GM23338 (cell line): ENCODE measurements at regions not wholly inside any gene's neighbourhood (a gene's known extent, or its start where the extent isn't known, plus 50 kb on each side); places are given as distances from the start of the nearest gene placed in this dataset.
A peak's percentile ranks its signal among the peaks of the same experiment; 100 is the strongest.

Source experiments
- ATAC-seq: fragments of 200-7000 bp; cut with Tn5 transposase; 3 replicates; pipeline ENCODE4 v1.9.1; 2020
- DNase-seq: peaks from one replicate; pipeline ENCODE4 v3.0.0-alpha.2; 2015; ENCODE audit warnings: low spot score
- H2AFZ ChIP-seq: fragments of 200-600 bp; sonication (generic); 2 replicates; pipeline ENCODE4 v1.8.0; 2016; ENCODE audit warnings: antibody characterized with exemption, mild to moderate bottlenecking, moderate library complexity
- H3F3A ChIP-seq: fragments of 200-600 bp; sonication (generic); replicated peaks from 2 replicates; pipeline ENCODE4 v1.8.0; 2017; ENCODE audit warnings: antibody characterized with exemption, mixed run types, low read depth
- H3K27ac ChIP-seq: fragments of 200-600 bp; sonication (generic); 2 replicates; pipeline ENCODE4 v1.6.1; 2016; ENCODE audit warnings: low read depth
- H3K27me3 ChIP-seq: fragments of 200-600 bp; sonication (generic); 2 replicates; pipeline ENCODE4 v1.8.0; 2016; ENCODE audit warnings: mild to moderate bottlenecking, mixed run types, moderate library complexity; ENCODE audit not compliant: insufficient read depth
- H3K36me3 ChIP-seq: fragments of 200-600 bp; sonication (generic); 2 replicates; pipeline ENCODE4 v1.8.0; 2016; ENCODE audit warnings: mild to moderate bottlenecking; ENCODE audit not compliant: insufficient read depth
- H3K4me1 ChIP-seq: fragments of 200-600 bp; sonication (generic); 2 replicates; pipeline ENCODE4 v1.8.0; 2016; ENCODE audit warnings: mild to moderate bottlenecking, moderate library complexity; ENCODE audit not compliant: insufficient read depth
- H3K4me2 ChIP-seq: fragments of 200-600 bp; sonication (generic); 2 replicates; pipeline ENCODE4 v1.7.1; 2017; ENCODE audit warnings: mixed run types
- H3K4me3 ChIP-seq: fragments of 200-600 bp; sonication (generic); 2 replicates; pipeline ENCODE4 v1.6.1; 2016; ENCODE audit warnings: mixed run types
- H3K79me2 ChIP-seq: fragments of 200-600 bp; sonication (generic); replicated peaks from 2 replicates; pipeline ENCODE4 v1.8.0; 2017; ENCODE audit warnings: mild to moderate bottlenecking; ENCODE audit not compliant: insufficient read depth
- H3K9me2 ChIP-seq: fragments of 200-600 bp; sonication (generic); 2 replicates; pipeline ENCODE4 v1.8.0; 2017; ENCODE audit not compliant: insufficient read depth
- H4K20me1 ChIP-seq: fragments of 200-600 bp; sonication (generic); replicated peaks from 2 replicates; pipeline ENCODE4 v1.8.0; 2017; ENCODE audit warnings: mild to moderate bottlenecking; ENCODE audit not compliant: insufficient read depth
- H3K27ac Mint-ChIP-seq: 2 replicates; pipeline ENCODE4 v1.8.0; 2020; ENCODE audit warnings: inconsistent platforms, mild to moderate bottlenecking, moderate library complexity, mixed read lengths
- H3K27me3 Mint-ChIP-seq: 3 replicates; pipeline ENCODE4 v1.8.0; 2022; ENCODE audit warnings: low read depth, mild to moderate bottlenecking, moderate library complexity, mixed read lengths, inconsistent platforms; ENCODE audit not compliant: insufficient read depth, poor library complexity
- H3K36me3 Mint-ChIP-seq: 3 replicates; pipeline ENCODE4 v1.8.0; 2021; ENCODE audit warnings: low read depth, mild to moderate bottlenecking, inconsistent platforms, moderate library complexity, mixed read lengths
- H3K4me1 Mint-ChIP-seq: 3 replicates; pipeline ENCODE4 v1.8.0; 2020; ENCODE audit warnings: mild to moderate bottlenecking, inconsistent platforms, mixed read lengths
- H3K4me3 Mint-ChIP-seq: 3 replicates; pipeline ENCODE4 v1.8.0; 2021; ENCODE audit warnings: moderate library complexity, mild to moderate bottlenecking, inconsistent platforms, mixed read lengths
- H3K9me3 Mint-ChIP-seq: 3 replicates; pipeline ENCODE4 v1.8.0; 2020; ENCODE audit warnings: moderate library complexity, mild to moderate bottlenecking, inconsistent platforms, mixed read lengths
- CREB1 ChIP-seq: fragments of 250-450 bp; sonication (Bioruptor Pico); IDR thresholded peaks from 2 replicates; pipeline ENCODE4 v1.5.0; 2020; ENCODE audit warnings: low read depth, mild to moderate bottlenecking, moderate library complexity
- ETS1 ChIP-seq: IDR thresholded peaks from 2 replicates; pipeline ENCODE4 v1.6.1; 2016; ENCODE audit warnings: antibody characterized with exemption
- EZH2phosphoT487 ChIP-seq: fragments of 200-600 bp; sonication (generic); IDR thresholded peaks from one replicate; pipeline ENCODE4 v1.8.1; 2018; ENCODE audit warnings: antibody characterized with exemption; ENCODE audit not compliant: unreplicated experiment
- JUNB ChIP-seq: IDR thresholded peaks from one replicate; pipeline ENCODE4 v1.6.1; 2016; ENCODE audit warnings: antibody characterized with exemption; ENCODE audit not compliant: unreplicated experiment
- NANOG ChIP-seq: IDR thresholded peaks from 2 replicates; pipeline ENCODE4 v1.6.1; 2016; ENCODE audit warnings: antibody characterized with exemption, borderline replicate concordance
- POLR2AphosphoS5 ChIP-seq: IDR thresholded peaks from 2 replicates; pipeline ENCODE4 v1.6.1; 2016; ENCODE audit warnings: antibody characterized with exemption, low read depth
- REST ChIP-seq: IDR thresholded peaks from one replicate; pipeline ENCODE4 v1.6.1; 2018; ENCODE audit warnings: antibody characterized with exemption; ENCODE audit not compliant: unreplicated experiment
- STAT1 ChIP-seq: IDR thresholded peaks from one replicate; pipeline ENCODE4 v1.6.1; 2016; ENCODE audit warnings: antibody characterized with exemption; ENCODE audit not compliant: unreplicated experiment
- ZNF114 ChIP-seq: fragments of 250-450 bp; sonication (Bioruptor Pico); IDR thresholded peaks from 2 replicates; pipeline ENCODE4 v1.5.0; 2020; ENCODE audit warnings: mild to moderate bottlenecking, moderate library complexity
- ZNF331 ChIP-seq: fragments of 250-450 bp; sonication (Bioruptor Pico); IDR thresholded peaks from 2 replicates; pipeline ENCODE4 v1.5.0; 2020; ENCODE audit warnings: low read depth, mild to moderate bottlenecking, moderate library complexity
- TF ChIP-seq, protein P1 (sequence below), 2 experiments: fragments of 200-600 bp in 1 of 2; sonication (generic) in 1 of 2; conservative IDR thresholded peaks; 2 replicates each; pipeline versions ENCODE4 v1.5.1 to v1.6.1; 2016 to 2017; ENCODE audit warnings: antibody characterized with exemption in 2 of 2, low read depth in 2 of 2, mild to moderate bottlenecking in 2 of 2, moderate library complexity in 1 of 2

- TF ChIP-seq JUNB = no peak
Observed at GRCh38 chr4:159480826-159481225, 377.9 kb downstream of the RAPGEF2 start (continued).

DNA sequence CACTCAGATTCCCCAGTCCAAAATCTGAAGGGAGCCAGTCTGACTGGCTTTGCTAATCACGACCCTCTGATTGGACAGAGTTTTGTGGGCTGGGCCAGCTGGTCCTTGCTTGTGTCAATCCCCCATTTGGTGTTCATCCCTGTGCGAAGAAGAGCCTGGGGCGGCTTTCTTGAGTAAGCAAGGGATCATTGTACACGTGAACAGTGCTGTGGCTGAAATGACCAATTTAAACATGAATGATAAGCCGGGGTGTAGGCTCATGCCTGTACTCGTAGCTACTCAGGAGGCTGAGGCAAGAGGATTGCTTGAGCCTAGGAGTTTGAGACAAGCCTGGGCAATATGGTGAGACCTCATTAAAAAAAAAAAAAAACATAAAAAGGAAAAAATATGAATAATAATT is 379.1 kb downstream of the RAPGEF2 start:
- no peak overlapping the region for H2AFZ ChIP-seq
- H3K27ac ChIP-seq = no peak overlapping the region
- no peak overlapping the region for H3K4me3 ChIP-seq
- peaks cover 9% of the 10 kb centered on the region for H3K4me1 Mint-ChIP-seq
- H3K36me3 Mint-ChIP-seq = no peaks in the 10 kb centered on the region
- no peaks in the 10 kb centered on the region; the same call in 1 of the 2 replicates for H3K9me2 ChIP-seq
- H3K79me2 ChIP-seq = no peaks in the 10 kb centered on the region
- no peaks in the 10 kb centered on the region for H3K36me3 ChIP-seq
- H3K9me3 Mint-ChIP-seq = no peaks in the 10 kb centered on the region
- no peak for TF ChIP-seq EZH2phosphoT487
- H3K27me3 ChIP-seq = no peaks in the 10 kb centered on the region
- no peaks in the 10 kb centered on the region for H3F3A ChIP-seq
- no peaks in the 10 kb centered on the region for H4K20me1 ChIP-seq
- ATAC-seq = no peak
- H3K27ac Mint-ChIP-seq = no peak overlapping the region
- peaks cover 3% of the 10 kb centered on the region; the same call in 1 of the 2 replicates for H3K4me1 ChIP-seq
- H3K4me2 ChIP-seq = no peak overlapping the region
- H3K27me3 Mint-ChIP-seq = no peaks in the 10 kb centered on the region
- H3K4me3 Mint-ChIP-seq = no peak overlapping the region
- DNase-seq = no peak

DNA sequence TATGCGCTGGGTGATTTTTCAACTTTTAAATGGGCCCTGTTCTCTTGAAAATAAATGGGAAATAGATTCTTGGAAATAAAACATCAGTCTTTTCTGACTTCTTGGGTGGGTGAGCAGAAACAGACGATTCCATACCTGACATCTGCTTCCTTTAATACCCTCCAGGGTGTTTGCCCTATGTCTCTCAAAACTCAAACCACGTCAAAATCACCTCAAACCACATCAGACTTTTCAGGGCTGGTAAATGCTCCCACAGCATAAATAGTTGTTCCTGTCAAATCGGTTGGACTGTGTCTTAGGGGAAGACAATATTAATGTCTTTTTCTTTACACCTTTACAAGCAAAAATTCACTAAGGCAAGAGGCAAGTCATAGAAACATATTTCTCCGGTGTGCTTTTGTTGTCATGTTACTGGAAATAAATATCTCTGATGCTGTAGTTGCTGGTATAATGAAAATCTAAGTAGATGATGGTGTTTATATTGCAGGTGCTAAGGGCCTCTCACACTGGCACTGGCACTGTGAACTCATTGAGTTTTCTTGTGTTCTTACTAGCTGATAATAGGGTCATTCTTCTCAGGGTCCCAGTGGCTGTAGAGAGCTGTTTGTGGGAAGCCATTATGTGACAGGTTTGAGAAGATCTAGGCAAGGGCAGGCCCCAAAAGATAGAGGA is 380.4 kb downstream of the RAPGEF2 start:
- H3K4me2 ChIP-seq = no peak overlapping the region
- H3F3A ChIP-seq = no peaks in the 10 kb centered on the region
- H3K4me3 ChIP-seq = no peak overlapping the region
- H3K9me3 Mint-ChIP-seq = no peaks in the 10 kb centered on the region
- no peak overlapping the region for H3K27ac ChIP-seq
- H3K79me2 ChIP-seq = no peaks in the 10 kb centered on the region
- peaks cover 3% of the 10 kb centered on the region; the same call in 1 of the 2 replicates for H3K4me1 ChIP-seq
- H3K4me1 Mint-ChIP-seq = peaks cover 13% of the 10 kb centered on the region
- ATAC-seq = no peak
- H2AFZ ChIP-seq = peak overlapping the region; percentile 63; the same call in 1 of the 2 replicates
- no peaks in the 10 kb centered on the region for H3K27me3 ChIP-seq
- H4K20me1 ChIP-seq = no peaks in the 10 kb centered on the region
- no peak overlapping the region for H3K4me3 Mint-ChIP-seq
- H3K36me3 ChIP-seq = no peaks in the 10 kb centered on the region
- H3K27ac Mint-ChIP-seq = no peak overlapping the region
- H3K9me2 ChIP-seq = no peaks in the 10 kb centered on the region; the same call in 1 of the 2 replicates
- no peaks in the 10 kb centered on the region for H3K36me3 Mint-ChIP-seq
- no peak for DNase-seq
- H3K27me3 Mint-ChIP-seq = no peaks in the 10 kb centered on the region
- no peak for TF ChIP-seq POLR2AphosphoS5
- no peak for TF ChIP-seq STAT1
- TF ChIP-seq CREB1 (CRISPR knock-in tag) = no peak
- no peak for TF ChIP-seq NANOG
- TF ChIP-seq REST = no peak
- no peak for TF ChIP-seq ETS1
- TF ChIP-seq, protein P1, sequence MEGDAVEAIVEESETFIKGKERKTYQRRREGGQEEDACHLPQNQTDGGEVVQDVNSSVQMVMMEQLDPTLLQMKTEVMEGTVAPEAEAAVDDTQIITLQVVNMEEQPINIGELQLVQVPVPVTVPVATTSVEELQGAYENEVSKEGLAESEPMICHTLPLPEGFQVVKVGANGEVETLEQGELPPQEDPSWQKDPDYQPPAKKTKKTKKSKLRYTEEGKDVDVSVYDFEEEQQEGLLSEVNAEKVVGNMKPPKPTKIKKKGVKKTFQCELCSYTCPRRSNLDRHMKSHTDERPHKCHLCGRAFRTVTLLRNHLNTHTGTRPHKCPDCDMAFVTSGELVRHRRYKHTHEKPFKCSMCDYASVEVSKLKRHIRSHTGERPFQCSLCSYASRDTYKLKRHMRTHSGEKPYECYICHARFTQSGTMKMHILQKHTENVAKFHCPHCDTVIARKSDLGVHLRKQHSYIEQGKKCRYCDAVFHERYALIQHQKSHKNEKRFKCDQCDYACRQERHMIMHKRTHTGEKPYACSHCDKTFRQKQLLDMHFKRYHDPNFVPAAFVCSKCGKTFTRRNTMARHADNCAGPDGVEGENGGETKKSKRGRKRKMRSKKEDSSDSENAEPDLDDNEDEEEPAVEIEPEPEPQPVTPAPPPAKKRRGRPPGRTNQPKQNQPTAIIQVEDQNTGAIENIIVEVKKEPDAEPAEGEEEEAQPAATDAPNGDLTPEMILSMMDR (conservative IDR thresholded peaks at IDR 0.05; ENCODE audit: low read depth in 2 of 2) = no peak
- TF ChIP-seq ZNF114 = no peak
- TF ChIP-seq ZNF331 = no peak
